Neural cell (in vitro differentiated cells): ENCODE measurements at regions not wholly inside any gene's neighbourhood (a gene's known extent, or its start where the extent isn't known, plus 50 kb on each side); places are given as distances from the start of the nearest gene placed in this dataset.

Experiments used
- TF ChIP-seq, protein P1 (sequence below): fragments of 450-650 bp; IDR thresholded peaks from 2 replicates; pipeline ENCODE4 v1.5.1; 2014; ENCODE audit warnings: antibody characterized with exemption, mild to moderate bottlenecking, moderate library complexity; ENCODE audit not compliant: poor library complexity, severe bottlenecking
- TF ChIP-seq, protein P2 (sequence below): IDR thresholded peaks from 2 replicates; pipeline ENCODE4 v1.6.1; 2012; ENCODE audit warnings: borderline replicate concordance

DNA sequence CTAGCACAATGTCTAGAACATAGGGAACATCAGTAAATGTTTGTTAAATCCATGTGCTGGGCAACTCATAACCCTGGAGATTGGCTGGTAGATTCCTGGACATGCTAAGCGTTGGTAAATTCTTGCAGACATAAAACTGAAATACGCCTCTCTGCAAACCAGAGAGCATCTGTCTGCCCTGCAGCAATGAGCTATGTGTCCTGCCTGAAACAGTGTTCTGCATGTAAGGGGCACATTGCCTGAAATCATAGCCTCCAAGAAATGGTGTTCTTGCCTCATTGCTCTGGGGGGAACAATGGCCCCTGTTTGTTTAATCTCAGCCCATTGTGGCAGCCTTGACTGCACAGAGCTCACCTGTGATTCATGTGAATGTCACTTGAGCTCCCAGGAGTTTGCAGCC is 113.5 kb upstream of the CCL2 start:
- TF ChIP-seq, protein P1, sequence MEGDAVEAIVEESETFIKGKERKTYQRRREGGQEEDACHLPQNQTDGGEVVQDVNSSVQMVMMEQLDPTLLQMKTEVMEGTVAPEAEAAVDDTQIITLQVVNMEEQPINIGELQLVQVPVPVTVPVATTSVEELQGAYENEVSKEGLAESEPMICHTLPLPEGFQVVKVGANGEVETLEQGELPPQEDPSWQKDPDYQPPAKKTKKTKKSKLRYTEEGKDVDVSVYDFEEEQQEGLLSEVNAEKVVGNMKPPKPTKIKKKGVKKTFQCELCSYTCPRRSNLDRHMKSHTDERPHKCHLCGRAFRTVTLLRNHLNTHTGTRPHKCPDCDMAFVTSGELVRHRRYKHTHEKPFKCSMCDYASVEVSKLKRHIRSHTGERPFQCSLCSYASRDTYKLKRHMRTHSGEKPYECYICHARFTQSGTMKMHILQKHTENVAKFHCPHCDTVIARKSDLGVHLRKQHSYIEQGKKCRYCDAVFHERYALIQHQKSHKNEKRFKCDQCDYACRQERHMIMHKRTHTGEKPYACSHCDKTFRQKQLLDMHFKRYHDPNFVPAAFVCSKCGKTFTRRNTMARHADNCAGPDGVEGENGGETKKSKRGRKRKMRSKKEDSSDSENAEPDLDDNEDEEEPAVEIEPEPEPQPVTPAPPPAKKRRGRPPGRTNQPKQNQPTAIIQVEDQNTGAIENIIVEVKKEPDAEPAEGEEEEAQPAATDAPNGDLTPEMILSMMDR, result no peak
- TF ChIP-seq, protein P2, sequence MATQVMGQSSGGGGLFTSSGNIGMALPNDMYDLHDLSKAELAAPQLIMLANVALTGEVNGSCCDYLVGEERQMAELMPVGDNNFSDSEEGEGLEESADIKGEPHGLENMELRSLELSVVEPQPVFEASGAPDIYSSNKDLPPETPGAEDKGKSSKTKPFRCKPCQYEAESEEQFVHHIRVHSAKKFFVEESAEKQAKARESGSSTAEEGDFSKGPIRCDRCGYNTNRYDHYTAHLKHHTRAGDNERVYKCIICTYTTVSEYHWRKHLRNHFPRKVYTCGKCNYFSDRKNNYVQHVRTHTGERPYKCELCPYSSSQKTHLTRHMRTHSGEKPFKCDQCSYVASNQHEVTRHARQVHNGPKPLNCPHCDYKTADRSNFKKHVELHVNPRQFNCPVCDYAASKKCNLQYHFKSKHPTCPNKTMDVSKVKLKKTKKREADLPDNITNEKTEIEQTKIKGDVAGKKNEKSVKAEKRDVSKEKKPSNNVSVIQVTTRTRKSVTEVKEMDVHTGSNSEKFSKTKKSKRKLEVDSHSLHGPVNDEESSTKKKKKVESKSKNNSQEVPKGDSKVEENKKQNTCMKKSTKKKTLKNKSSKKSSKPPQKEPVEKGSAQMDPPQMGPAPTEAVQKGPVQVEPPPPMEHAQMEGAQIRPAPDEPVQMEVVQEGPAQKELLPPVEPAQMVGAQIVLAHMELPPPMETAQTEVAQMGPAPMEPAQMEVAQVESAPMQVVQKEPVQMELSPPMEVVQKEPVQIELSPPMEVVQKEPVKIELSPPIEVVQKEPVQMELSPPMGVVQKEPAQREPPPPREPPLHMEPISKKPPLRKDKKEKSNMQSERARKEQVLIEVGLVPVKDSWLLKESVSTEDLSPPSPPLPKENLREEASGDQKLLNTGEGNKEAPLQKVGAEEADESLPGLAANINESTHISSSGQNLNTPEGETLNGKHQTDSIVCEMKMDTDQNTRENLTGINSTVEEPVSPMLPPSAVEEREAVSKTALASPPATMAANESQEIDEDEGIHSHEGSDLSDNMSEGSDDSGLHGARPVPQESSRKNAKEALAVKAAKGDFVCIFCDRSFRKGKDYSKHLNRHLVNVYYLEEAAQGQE, result no peak
